GM23338 (cell line): ENCODE measurements at regions not wholly inside any gene's neighbourhood (a gene's known extent, or its start where the extent isn't known, plus 50 kb on each side); places are given as distances from the start of the nearest gene placed in this dataset.

Experiments
- ATAC-seq: fragments of 200-7000 bp; cut with Tn5 transposase; 3 replicates; pipeline ENCODE4 v1.9.1; 2020
- DNase-seq: peaks from one replicate; pipeline ENCODE4 v3.0.0-alpha.2; 2015; ENCODE audit warnings: low spot score
- H2AFZ ChIP-seq: fragments of 200-600 bp; sonication (generic); 2 replicates; pipeline ENCODE4 v1.8.0; 2016; ENCODE audit warnings: antibody characterized with exemption, mild to moderate bottlenecking, moderate library complexity
- H3F3A ChIP-seq: fragments of 200-600 bp; sonication (generic); replicated peaks from 2 replicates; pipeline ENCODE4 v1.8.0; 2017; ENCODE audit warnings: antibody characterized with exemption, mixed run types, low read depth
- H3K27ac ChIP-seq: fragments of 200-600 bp; sonication (generic); 2 replicates; pipeline ENCODE4 v1.6.1; 2016; ENCODE audit warnings: low read depth
- H3K27me3 ChIP-seq: fragments of 200-600 bp; sonication (generic); 2 replicates; pipeline ENCODE4 v1.8.0; 2016; ENCODE audit warnings: mild to moderate bottlenecking, mixed run types, moderate library complexity; ENCODE audit not compliant: insufficient read depth
- H3K36me3 ChIP-seq: fragments of 200-600 bp; sonication (generic); 2 replicates; pipeline ENCODE4 v1.8.0; 2016; ENCODE audit warnings: mild to moderate bottlenecking; ENCODE audit not compliant: insufficient read depth
- H3K4me1 ChIP-seq: fragments of 200-600 bp; sonication (generic); 2 replicates; pipeline ENCODE4 v1.8.0; 2016; ENCODE audit warnings: mild to moderate bottlenecking, moderate library complexity; ENCODE audit not compliant: insufficient read depth
- H3K4me2 ChIP-seq: fragments of 200-600 bp; sonication (generic); 2 replicates; pipeline ENCODE4 v1.7.1; 2017; ENCODE audit warnings: mixed run types
- H3K4me3 ChIP-seq: fragments of 200-600 bp; sonication (generic); 2 replicates; pipeline ENCODE4 v1.6.1; 2016; ENCODE audit warnings: mixed run types
- H3K79me2 ChIP-seq: fragments of 200-600 bp; sonication (generic); replicated peaks from 2 replicates; pipeline ENCODE4 v1.8.0; 2017; ENCODE audit warnings: mild to moderate bottlenecking; ENCODE audit not compliant: insufficient read depth
- H3K9me2 ChIP-seq: fragments of 200-600 bp; sonication (generic); 2 replicates; pipeline ENCODE4 v1.8.0; 2017; ENCODE audit not compliant: insufficient read depth
- H4K20me1 ChIP-seq: fragments of 200-600 bp; sonication (generic); replicated peaks from 2 replicates; pipeline ENCODE4 v1.8.0; 2017; ENCODE audit warnings: mild to moderate bottlenecking; ENCODE audit not compliant: insufficient read depth
- H3K27ac Mint-ChIP-seq: 2 replicates; pipeline ENCODE4 v1.8.0; 2020; ENCODE audit warnings: inconsistent platforms, mild to moderate bottlenecking, moderate library complexity, mixed read lengths
- H3K27me3 Mint-ChIP-seq: 3 replicates; pipeline ENCODE4 v1.8.0; 2022; ENCODE audit warnings: low read depth, mild to moderate bottlenecking, moderate library complexity, mixed read lengths, inconsistent platforms; ENCODE audit not compliant: insufficient read depth, poor library complexity
- H3K36me3 Mint-ChIP-seq: 3 replicates; pipeline ENCODE4 v1.8.0; 2021; ENCODE audit warnings: low read depth, mild to moderate bottlenecking, inconsistent platforms, moderate library complexity, mixed read lengths
- H3K4me1 Mint-ChIP-seq: 3 replicates; pipeline ENCODE4 v1.8.0; 2020; ENCODE audit warnings: mild to moderate bottlenecking, inconsistent platforms, mixed read lengths
- H3K4me3 Mint-ChIP-seq: 3 replicates; pipeline ENCODE4 v1.8.0; 2021; ENCODE audit warnings: moderate library complexity, mild to moderate bottlenecking, inconsistent platforms, mixed read lengths
- H3K9me3 Mint-ChIP-seq: 3 replicates; pipeline ENCODE4 v1.8.0; 2020; ENCODE audit warnings: moderate library complexity, mild to moderate bottlenecking, inconsistent platforms, mixed read lengths
- EZH2 ChIP-seq: fragments of 200-600 bp; sonication (generic); IDR thresholded peaks from one replicate; pipeline ENCODE4 v1.8.0; 2017; ENCODE audit warnings: antibody characterized with exemption, mild to moderate bottlenecking, low read depth; ENCODE audit not compliant: unreplicated experiment
- EZH2phosphoT487 ChIP-seq: fragments of 200-600 bp; sonication (generic); IDR thresholded peaks from one replicate; pipeline ENCODE4 v1.8.1; 2018; ENCODE audit warnings: antibody characterized with exemption; ENCODE audit not compliant: unreplicated experiment
- JUNB ChIP-seq: IDR thresholded peaks from one replicate; pipeline ENCODE4 v1.6.1; 2016; ENCODE audit warnings: antibody characterized with exemption; ENCODE audit not compliant: unreplicated experiment
- NANOG ChIP-seq: IDR thresholded peaks from 2 replicates; pipeline ENCODE4 v1.6.1; 2016; ENCODE audit warnings: antibody characterized with exemption, borderline replicate concordance
- ZNF331 ChIP-seq: fragments of 250-450 bp; sonication (Bioruptor Pico); IDR thresholded peaks from 2 replicates; pipeline ENCODE4 v1.5.0; 2020; ENCODE audit warnings: low read depth, mild to moderate bottlenecking, moderate library complexity
- ZNF462 ChIP-seq: fragments of 250-450 bp; sonication (Bioruptor Pico); IDR thresholded peaks from 2 replicates; pipeline ENCODE4 v1.5.0; 2020; ENCODE audit warnings: mild to moderate bottlenecking, moderate library complexity
- TF ChIP-seq, protein P1 (sequence below): IDR thresholded peaks from 2 replicates; pipeline ENCODE4 v1.6.1; 2016; ENCODE audit warnings: antibody characterized with exemption
- TF ChIP-seq, protein P2 (sequence below), 2 experiments: fragments of 200-600 bp in 1 of 2; sonication (generic) in 1 of 2; conservative IDR thresholded peaks; 2 replicates each; pipeline versions ENCODE4 v1.5.1 to v1.6.1; 2016 to 2017; ENCODE audit warnings: antibody characterized with exemption in 2 of 2, low read depth in 2 of 2, mild to moderate bottlenecking in 2 of 2, moderate library complexity in 1 of 2

GRCh38 chr3:162684260-162684659, 1187.7 kb downstream of the OTOL1 start (continued):
- TF ChIP-seq ZNF462 (CRISPR knock-in tag), result no peak
- TF ChIP-seq EZH2, result no peak
- TF ChIP-seq, protein P1, sequence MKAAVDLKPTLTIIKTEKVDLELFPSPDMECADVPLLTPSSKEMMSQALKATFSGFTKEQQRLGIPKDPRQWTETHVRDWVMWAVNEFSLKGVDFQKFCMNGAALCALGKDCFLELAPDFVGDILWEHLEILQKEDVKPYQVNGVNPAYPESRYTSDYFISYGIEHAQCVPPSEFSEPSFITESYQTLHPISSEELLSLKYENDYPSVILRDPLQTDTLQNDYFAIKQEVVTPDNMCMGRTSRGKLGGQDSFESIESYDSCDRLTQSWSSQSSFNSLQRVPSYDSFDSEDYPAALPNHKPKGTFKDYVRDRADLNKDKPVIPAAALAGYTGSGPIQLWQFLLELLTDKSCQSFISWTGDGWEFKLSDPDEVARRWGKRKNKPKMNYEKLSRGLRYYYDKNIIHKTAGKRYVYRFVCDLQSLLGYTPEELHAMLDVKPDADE, result no peak
- TF ChIP-seq NANOG, result no peak
- no peak for TF ChIP-seq JUNB
- TF ChIP-seq ZNF331 (CRISPR knock-in tag), result no peak
- TF ChIP-seq, protein P2, sequence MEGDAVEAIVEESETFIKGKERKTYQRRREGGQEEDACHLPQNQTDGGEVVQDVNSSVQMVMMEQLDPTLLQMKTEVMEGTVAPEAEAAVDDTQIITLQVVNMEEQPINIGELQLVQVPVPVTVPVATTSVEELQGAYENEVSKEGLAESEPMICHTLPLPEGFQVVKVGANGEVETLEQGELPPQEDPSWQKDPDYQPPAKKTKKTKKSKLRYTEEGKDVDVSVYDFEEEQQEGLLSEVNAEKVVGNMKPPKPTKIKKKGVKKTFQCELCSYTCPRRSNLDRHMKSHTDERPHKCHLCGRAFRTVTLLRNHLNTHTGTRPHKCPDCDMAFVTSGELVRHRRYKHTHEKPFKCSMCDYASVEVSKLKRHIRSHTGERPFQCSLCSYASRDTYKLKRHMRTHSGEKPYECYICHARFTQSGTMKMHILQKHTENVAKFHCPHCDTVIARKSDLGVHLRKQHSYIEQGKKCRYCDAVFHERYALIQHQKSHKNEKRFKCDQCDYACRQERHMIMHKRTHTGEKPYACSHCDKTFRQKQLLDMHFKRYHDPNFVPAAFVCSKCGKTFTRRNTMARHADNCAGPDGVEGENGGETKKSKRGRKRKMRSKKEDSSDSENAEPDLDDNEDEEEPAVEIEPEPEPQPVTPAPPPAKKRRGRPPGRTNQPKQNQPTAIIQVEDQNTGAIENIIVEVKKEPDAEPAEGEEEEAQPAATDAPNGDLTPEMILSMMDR (conservative IDR thresholded peaks at IDR 0.05; ENCODE audit: low read depth in 2 of 2), result no peak

- DNase-seq (no peak), ATAC-seq (no peak)
- Histone ChIP-seq H3K4me3 (no peak overlapping the region), H3F3A (no peaks in the 10 kb centered on the region), H3K36me3 (no peaks in the 10 kb centered on the region), H3K4me1 (no peaks in the 10 kb centered on the region), H3K9me2 (no peaks in the 10 kb centered on the region), H3K27ac (no peak overlapping the region), H3K79me2 (no peaks in the 10 kb centered on the region), H4K20me1 (no peaks in the 10 kb centered on the region), H3K27me3 (no peaks in the 10 kb centered on the region), H2AFZ (no peak overlapping the region), H3K4me2 (no peak overlapping the region)
- no peak for TF ChIP-seq JUNB
- TF ChIP-seq, protein P2 (conservative IDR thresholded peaks at IDR 0.05; ENCODE audit: low read depth in 2 of 2), result no peak
- TF ChIP-seq EZH2phosphoT487, result no peak
- peaks cover 9% of the 10 kb centered on the region; the same call in 2 of the 3 replicates for H3K9me3 Mint-ChIP-seq
- H3K27ac Mint-ChIP-seq, result no peak overlapping the region
- H3K27me3 Mint-ChIP-seq, result no peaks in the 10 kb centered on the region
- H3K36me3 Mint-ChIP-seq, result peaks cover 11% of the 10 kb centered on the region
- no peak overlapping the region for H3K4me3 Mint-ChIP-seq
- H3K4me1 Mint-ChIP-seq, result 0 out of 3 replicates have a peak, but pooled peaks cover 1% of the 10 kb centered on the region
Measured at GRCh38 chr3:162699291-162699690, 1202.7 kb downstream of the OTOL1 start.
